ENCODE measurements at regions not wholly inside any gene's neighbourhood (a gene's known extent, or its start where the extent isn't known, plus 50 kb on each side); places are given as distances from the start of the nearest gene placed in this dataset.
A peak's percentile ranks its signal among the peaks of the same experiment; 100 is the strongest.

- Histone ChIP-seq H3K4me2 (ENCODE audit: low read depth, low read length) (no peak overlapping the region), H2BK15ac (ENCODE audit: low read depth, low read length) (no peak overlapping the region; the same call in 2 of the 3 replicates), H2BK120ac (ENCODE audit: low read depth, low read length) (no peak overlapping the region), H3K9me3 (ENCODE audit: control insufficient read depth, insufficient read depth, low read length) (no peaks in the 10 kb centered on the region), H3K18ac (ENCODE audit: low read depth, low read length) (no peak overlapping the region), H4K5ac (ENCODE audit: low read depth, low read length) (no peak overlapping the region), H2BK5ac (ENCODE audit: low read depth, low read length, poor library complexity, severe bottlenecking) (no peak overlapping the region), H3K14ac (replicated peaks; ENCODE audit: low read depth, low read length) (no peak overlapping the region), H3K79me1 (ENCODE audit: low read depth in 1 of 2, low read length in 2 of 2) (no peaks in the 10 kb centered on the region), H3K27me3 (ENCODE audit: control insufficient read depth, insufficient read depth, low read length) (no peaks in the 10 kb centered on the region), H3K4me1 (ENCODE audit: control insufficient read depth, insufficient read depth, low read length) (no peaks in the 10 kb centered on the region; the same call in 1 of the 2 replicates), H4K91ac (ENCODE audit: insufficient read depth, low read depth, low read length) (no peak overlapping the region), H2AFZ (replicated peaks; ENCODE audit: low read length, poor library complexity) (peak overlapping the region; percentile 52), H3K9ac (ENCODE audit: low read depth, low read length) (no peak overlapping the region), H4K20me1 (ENCODE audit: insufficient read depth, low read length) (no peaks in the 10 kb centered on the region), H4K8ac (ENCODE audit: low read depth in 2 of 2, low read length in 2 of 2) (no peak overlapping the region), H2BK20ac (ENCODE audit: low read depth, low read length) (no peak overlapping the region), H3K27ac (ENCODE audit: insufficient read depth, low read length) (no peak overlapping the region), H2AK9ac (replicated peaks; ENCODE audit: low read depth, low read length, poor library complexity) (peak overlapping the region; percentile 31), H3K36me3 (ENCODE audit: control insufficient read depth, insufficient read depth, low read length) (no peaks in the 10 kb centered on the region), H3K9me1 (ENCODE audit: insufficient read depth, low read length) (no peaks in the 10 kb centered on the region), H2AK5ac (ENCODE audit: low read depth, low read length) (no peak overlapping the region), H3K4ac (ENCODE audit: low read depth, low read length) (no peak overlapping the region), H3K23ac (ENCODE audit: low read depth, low read length) (no peak overlapping the region), H3K56ac (ENCODE audit: extremely low read depth, insufficient read depth, low read length) (no peak overlapping the region), H3K4me3 (ENCODE audit: insufficient read depth, low read depth, low read length) (no peak overlapping the region)
- dilution Hi-C loops (cut with HindIII; ENCODE audit: low sequenced_read_pairs, unreplicated experiment) (no loop called here), in situ Hi-C loops (cut with MboI; ENCODE audit: low sequenced_read_pairs) (loop anchor here (25.0 kb wide), 1 partner anchor 675 kb away; no protein-coding TSS in a partner anchor), intact Hi-C loops (cut with micrococcal nuclease) (no loop called here)
- ATAC-seq (ENCODE audit: low read depth) (peak; percentile 14; the same call in 1 of the 2 replicates), DNase-seq (no peak)
- POLR2A ChIA-PET (ENCODE audit: unreplicated experiment), result no interaction called here
- CTCF ChIA-PET, result no interaction called here
- no TSS peak for BruUV-seq (replicated peaks)
- TF ChIP-seq MAFK (IDR thresholded peaks at IDR 0.05; ENCODE audit: low read depth, low read length) (no peak), FOS (IDR thresholded peaks at IDR 0.05; ENCODE audit: low read depth, low read length) (no peak), POLR2A (IDR thresholded peaks at IDR 0.05; ENCODE audit: low read depth, low read length) (no peak), RCOR1 (IDR thresholded peaks at IDR 0.05; ENCODE audit: insufficient replicate concordance, low read length) (no peak), RAD21 (IDR thresholded peaks at IDR 0.05; ENCODE audit: low read length) (no peak), BHLHE40 (IDR thresholded peaks at IDR 0.05; ENCODE audit: low read depth, low read length) (no peak), CTCF (conservative IDR thresholded peaks at IDR 0.05; ENCODE audit: low read depth, low read length) (no peak), ELK1 (IDR thresholded peaks at IDR 0.05; ENCODE audit: borderline replicate concordance, low read depth, low read length) (no peak), SMC3 (IDR thresholded peaks at IDR 0.05; ENCODE audit: low read depth, low read length) (no peak), NFE2L2 (IDR thresholded peaks at IDR 0.05; ENCODE audit: low read depth, low read length) (no peak), CHD1 (IDR thresholded peaks at IDR 0.05; ENCODE audit: low read depth, low read length) (no peak), MAZ (IDR thresholded peaks at IDR 0.05; ENCODE audit: borderline replicate concordance, low read depth, low read length) (no peak), USF2 (IDR thresholded peaks at IDR 0.05; ENCODE audit: low read depth, low read length) (no peak), CEBPB (IDR thresholded peaks at IDR 0.05; ENCODE audit: low read depth, low read length) (no peak)
- no CpG with 5 or more reads among the region's 3 CpGs for WGBS, 2 experiments (ENCODE audit: extremely low coverage in 2 of 2, insufficient read length in 1 of 2)
Measured at GRCh38 chr1:21362096-21362495, 71.8 kb upstream of the ECE1 start.

Data from IMR-90 (cell line).